ENCODE measurements at regions not wholly inside any gene's neighbourhood (a gene's known extent, or its start where the extent isn't known, plus 50 kb on each side); places are given as distances from the start of the nearest gene placed in this dataset.

DNA sequence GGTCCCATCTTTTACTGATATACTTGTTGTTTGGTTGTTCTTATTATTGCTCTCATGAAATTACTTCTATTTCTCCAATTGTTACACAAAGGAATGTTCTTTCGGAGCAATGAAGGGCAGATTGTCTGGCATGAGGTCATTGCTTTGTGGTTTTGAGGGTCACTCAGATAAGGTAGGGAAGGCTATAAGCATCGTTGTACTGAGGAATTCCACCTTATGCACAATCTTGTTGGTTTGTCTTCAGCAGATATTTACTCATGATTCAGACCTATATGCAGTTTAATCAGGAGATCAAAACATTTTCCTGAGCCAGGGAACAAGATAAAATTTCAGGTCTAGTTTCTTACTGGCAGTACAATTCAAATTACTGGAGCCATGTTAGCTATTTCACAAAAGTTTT is 163.0 kb upstream of the SPHKAP start:
- no peak overlapping the region for H3K4me2 ChIP-seq (ENCODE audit: low read length, poor library complexity, severe bottlenecking)
- H3K14ac ChIP-seq (ENCODE audit: low read length in 2 of 2) = no peak overlapping the region
- no peaks in the 10 kb centered on the region for H3K36me3 ChIP-seq (ENCODE audit: control insufficient read depth in 1 of 2, insufficient read depth in 2 of 2, low read depth in 1 of 2, low read length in 2 of 2)
- no peak overlapping the region for H2AFZ ChIP-seq (ENCODE audit: low read depth, low read length)
- H3K18ac ChIP-seq (ENCODE audit: low read depth in 1 of 2, low read length in 2 of 2) = no peak overlapping the region
- no peak overlapping the region for H2AK5ac ChIP-seq (ENCODE audit: low read length, severe bottlenecking)
- H2BK12ac ChIP-seq (ENCODE audit: low read length in 2 of 2) = no peak overlapping the region
- H4K8ac ChIP-seq (ENCODE audit: low read length) = no peak overlapping the region
- H3K79me1 ChIP-seq (replicated peaks; ENCODE audit: low read length, poor library complexity, severe bottlenecking) = no peaks in the 10 kb centered on the region
- H2BK120ac ChIP-seq (ENCODE audit: low read depth, low read length) = no peak overlapping the region
- no peak overlapping the region for H2BK5ac ChIP-seq (ENCODE audit: low read depth, low read length, poor library complexity, severe bottlenecking)
- no peak overlapping the region for H4K91ac ChIP-seq (ENCODE audit: low read length)
- no peak overlapping the region for H3K27ac ChIP-seq (ENCODE audit: low read length, poor library complexity, severe bottlenecking)
- peaks cover 10% of the 10 kb centered on the region for H3K9me3 ChIP-seq (ENCODE audit: control insufficient read depth, low read length)
- H3K4ac ChIP-seq (ENCODE audit: low read depth in 1 of 2, low read length in 2 of 2) = no peak overlapping the region
- H3K4me1 ChIP-seq (ENCODE audit: control insufficient read depth, insufficient read depth, low read depth, low read length) = no peaks in the 10 kb centered on the region
- no peak for DNase-seq
- no peak overlapping the region for H3K23ac ChIP-seq (ENCODE audit: low read length in 2 of 2)
- H3K27me3 ChIP-seq (ENCODE audit: control insufficient read depth in 1 of 2, insufficient read depth in 1 of 2, low read length in 2 of 2) = no peaks in the 10 kb centered on the region
- no peak overlapping the region for H2BK15ac ChIP-seq (ENCODE audit: low read depth, poor library complexity, severe bottlenecking)
- no peak overlapping the region for H3K4me3 ChIP-seq (ENCODE audit: insufficient read depth in 1 of 2, low read depth in 1 of 2, low read length in 2 of 2)
- no peak overlapping the region for H3K9ac ChIP-seq (ENCODE audit: low read length)
- WGBS = 86% methylated on average over 2 of the region's 2 CpGs

DNA sequence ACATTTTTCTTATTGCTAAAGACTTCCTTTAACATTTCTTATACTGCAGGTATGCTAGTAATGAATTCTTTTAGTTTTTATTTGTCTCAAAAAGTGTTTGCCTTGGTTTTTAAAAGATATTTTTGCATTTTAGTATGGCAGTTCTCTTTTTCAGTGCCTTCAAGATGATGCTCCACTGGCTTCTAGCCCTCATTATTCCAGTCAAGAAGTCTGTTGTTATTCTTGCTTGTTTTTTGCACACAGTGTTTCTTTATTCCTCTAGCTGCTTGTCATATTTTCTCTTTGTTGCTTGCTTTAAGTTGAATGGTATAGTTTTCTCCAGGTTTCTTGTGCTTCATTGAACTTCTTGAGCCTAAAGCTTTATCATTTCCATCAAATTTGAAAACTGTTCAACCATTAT is 158.0 kb upstream of the SPHKAP start:
- H3K4me2 ChIP-seq (ENCODE audit: low read length, poor library complexity, severe bottlenecking) = no peak overlapping the region
- H3K9ac ChIP-seq (ENCODE audit: low read length) = no peak overlapping the region
- H3K23ac ChIP-seq (ENCODE audit: low read length in 2 of 2) = no peak overlapping the region
- H3K36me3 ChIP-seq (ENCODE audit: control insufficient read depth in 1 of 2, insufficient read depth in 2 of 2, low read depth in 1 of 2, low read length in 2 of 2) = no peaks in the 10 kb centered on the region
- no peak overlapping the region for H2BK15ac ChIP-seq (ENCODE audit: low read depth, poor library complexity, severe bottlenecking)
- H3K27ac ChIP-seq (ENCODE audit: low read length, poor library complexity, severe bottlenecking) = no peak overlapping the region
- peaks cover 30% of the 10 kb centered on the region for H3K9me3 ChIP-seq (ENCODE audit: control insufficient read depth, low read length)
- no peaks in the 10 kb centered on the region for H3K79me1 ChIP-seq (replicated peaks; ENCODE audit: low read length, poor library complexity, severe bottlenecking)
- H4K8ac ChIP-seq (ENCODE audit: low read length) = no peak overlapping the region
- H2AK5ac ChIP-seq (ENCODE audit: low read length, severe bottlenecking) = no peak overlapping the region
- no peak overlapping the region for H2BK120ac ChIP-seq (ENCODE audit: low read depth, low read length)
- H4K91ac ChIP-seq (ENCODE audit: low read length) = no peak overlapping the region
- H3K4me1 ChIP-seq (ENCODE audit: control insufficient read depth, insufficient read depth, low read depth, low read length) = no peaks in the 10 kb centered on the region
- H3K18ac ChIP-seq (ENCODE audit: low read depth in 1 of 2, low read length in 2 of 2) = no peak overlapping the region
- H3K27me3 ChIP-seq (ENCODE audit: control insufficient read depth in 1 of 2, insufficient read depth in 1 of 2, low read length in 2 of 2) = no peaks in the 10 kb centered on the region
- no peak overlapping the region for H2BK12ac ChIP-seq (ENCODE audit: low read length in 2 of 2)
- DNase-seq = no peak
- no peak overlapping the region for H2BK5ac ChIP-seq (ENCODE audit: low read depth, low read length, poor library complexity, severe bottlenecking)
- H3K4ac ChIP-seq (ENCODE audit: low read depth in 1 of 2, low read length in 2 of 2) = no peak overlapping the region
- H3K4me3 ChIP-seq (ENCODE audit: insufficient read depth in 1 of 2, low read depth in 1 of 2, low read length in 2 of 2) = no peak overlapping the region
- no peak overlapping the region for H2AFZ ChIP-seq (ENCODE audit: low read depth, low read length)
- no peak overlapping the region for H3K14ac ChIP-seq (ENCODE audit: low read length in 2 of 2)

DNA sequence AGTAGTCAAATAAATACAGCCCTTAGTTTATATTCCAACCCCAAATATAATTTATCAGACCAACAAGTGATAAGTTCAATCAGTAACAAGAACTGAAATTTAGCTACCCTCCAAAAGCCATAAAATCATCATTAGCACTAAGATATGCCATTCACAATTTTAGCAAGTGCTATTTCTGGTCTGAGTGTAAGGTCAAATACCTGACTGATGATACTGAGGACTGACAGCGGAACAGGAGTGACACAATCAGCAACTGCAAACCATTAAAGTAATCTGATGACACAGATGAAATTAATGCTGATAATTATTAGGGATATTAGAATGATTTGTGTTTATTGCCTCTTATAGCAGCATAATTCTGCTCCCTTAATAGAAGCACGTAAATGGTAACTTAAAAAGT is 152.7 kb upstream of the SPHKAP start:
- no peak overlapping the region for H2BK5ac ChIP-seq (ENCODE audit: low read depth, low read length, poor library complexity, severe bottlenecking)

DNA sequence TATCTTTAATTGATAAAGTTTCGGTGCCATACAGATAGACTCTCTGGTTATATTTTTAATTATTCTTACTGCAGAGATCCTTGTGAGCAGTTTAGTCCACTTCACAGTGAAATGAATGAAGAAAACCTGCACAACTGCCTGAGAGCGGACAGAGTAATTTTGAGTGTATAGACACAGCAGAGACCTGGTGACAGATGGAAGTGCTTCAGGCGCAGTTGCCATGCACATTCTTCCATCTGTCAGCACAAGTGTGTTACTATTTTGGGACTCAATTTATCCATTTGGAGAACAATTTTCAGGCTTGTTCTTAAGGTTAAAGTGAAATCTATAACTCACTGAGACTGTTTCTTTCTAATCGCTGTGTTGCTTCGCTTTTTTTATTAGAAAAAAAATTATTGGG is 147.8 kb upstream of the SPHKAP start:
- Histone ChIP-seq H2BK15ac (ENCODE audit: low read depth, poor library complexity, severe bottlenecking) (no peak overlapping the region), H3K27me3 (ENCODE audit: control insufficient read depth in 1 of 2, insufficient read depth in 1 of 2, low read length in 2 of 2) (no peaks in the 10 kb centered on the region), H3K4ac (ENCODE audit: low read depth in 1 of 2, low read length in 2 of 2) (no peak overlapping the region), H3K4me1 (ENCODE audit: control insufficient read depth, insufficient read depth, low read depth, low read length) (no peaks in the 10 kb centered on the region), H3K79me1 (replicated peaks; ENCODE audit: low read length, poor library complexity, severe bottlenecking) (no peaks in the 10 kb centered on the region), H3K9me3 (ENCODE audit: control insufficient read depth, low read length) (peaks cover 25% of the 10 kb centered on the region), H2BK120ac (ENCODE audit: low read depth, low read length) (no peak overlapping the region), H4K91ac (ENCODE audit: low read length) (no peak overlapping the region), H3K9ac (ENCODE audit: low read length) (no peak overlapping the region), H3K14ac (ENCODE audit: low read length in 2 of 2) (no peak overlapping the region), H3K18ac (ENCODE audit: low read depth in 1 of 2, low read length in 2 of 2) (no peak overlapping the region), H4K8ac (ENCODE audit: low read length) (no peak overlapping the region), H3K27ac (ENCODE audit: low read length, poor library complexity, severe bottlenecking) (no peak overlapping the region), H2AK5ac (ENCODE audit: low read length, severe bottlenecking) (no peak overlapping the region), H3K23ac (ENCODE audit: low read length in 2 of 2) (no peak overlapping the region), H3K4me2 (ENCODE audit: low read length, poor library complexity, severe bottlenecking) (no peak overlapping the region), H2BK12ac (ENCODE audit: low read length in 2 of 2) (no peak overlapping the region), H3K36me3 (ENCODE audit: control insufficient read depth in 1 of 2, insufficient read depth in 2 of 2, low read depth in 1 of 2, low read length in 2 of 2) (no peaks in the 10 kb centered on the region), H3K4me3 (ENCODE audit: insufficient read depth in 1 of 2, low read depth in 1 of 2, low read length in 2 of 2) (no peak overlapping the region), H2BK5ac (ENCODE audit: low read depth, low read length, poor library complexity, severe bottlenecking) (no peak overlapping the region), H2AFZ (ENCODE audit: low read depth, low read length) (no peak overlapping the region)
- no peak for DNase-seq
- WGBS = 96% methylated on average over 4 of the region's 5 CpGs

More for the DNA sequence above, 152.7 kb upstream of the SPHKAP start:
- no peaks in the 10 kb centered on the region for H3K36me3 ChIP-seq (ENCODE audit: control insufficient read depth in 1 of 2, insufficient read depth in 2 of 2, low read depth in 1 of 2, low read length in 2 of 2)
- no peak for DNase-seq
- no peak overlapping the region for H4K91ac ChIP-seq (ENCODE audit: low read length)
- H3K14ac ChIP-seq (ENCODE audit: low read length in 2 of 2) = no peak overlapping the region
- H2AFZ ChIP-seq (ENCODE audit: low read depth, low read length) = no peak overlapping the region
- H3K79me1 ChIP-seq (replicated peaks; ENCODE audit: low read length, poor library complexity, severe bottlenecking) = no peaks in the 10 kb centered on the region
- peaks cover 34% of the 10 kb centered on the region for H3K9me3 ChIP-seq (ENCODE audit: control insufficient read depth, low read length)
- no peaks in the 10 kb centered on the region for H3K27me3 ChIP-seq (ENCODE audit: control insufficient read depth in 1 of 2, insufficient read depth in 1 of 2, low read length in 2 of 2)
- no peak overlapping the region for H2AK5ac ChIP-seq (ENCODE audit: low read length, severe bottlenecking)
- no peak overlapping the region for H2BK12ac ChIP-seq (ENCODE audit: low read length in 2 of 2)
- WGBS = 80% methylated on average over 2 of the region's 2 CpGs
- no peak overlapping the region for H3K4ac ChIP-seq (ENCODE audit: low read depth in 1 of 2, low read length in 2 of 2)
- H2BK120ac ChIP-seq (ENCODE audit: low read depth, low read length) = no peak overlapping the region
- no peaks in the 10 kb centered on the region for H3K4me1 ChIP-seq (ENCODE audit: control insufficient read depth, insufficient read depth, low read depth, low read length)
- no peak overlapping the region for H3K27ac ChIP-seq (ENCODE audit: low read length, poor library complexity, severe bottlenecking)
- no peak overlapping the region for H3K4me2 ChIP-seq (ENCODE audit: low read length, poor library complexity, severe bottlenecking)
- no peak overlapping the region for H2BK15ac ChIP-seq (ENCODE audit: low read depth, poor library complexity, severe bottlenecking)
- no peak overlapping the region for H3K4me3 ChIP-seq (ENCODE audit: insufficient read depth in 1 of 2, low read depth in 1 of 2, low read length in 2 of 2)
- no peak overlapping the region for H3K23ac ChIP-seq (ENCODE audit: low read length in 2 of 2)
- no peak overlapping the region for H4K8ac ChIP-seq (ENCODE audit: low read length)
- H3K18ac ChIP-seq (ENCODE audit: low read depth in 1 of 2, low read length in 2 of 2) = no peak overlapping the region
- no peak overlapping the region for H3K9ac ChIP-seq (ENCODE audit: low read length)

All from mesenchymal stem cell (in vitro differentiated cells and primary cell).